GM18498 (cell line): ENCODE measurements at regions not wholly inside any gene's neighbourhood (a gene's known extent, or its start where the extent isn't known, plus 50 kb on each side); places are given as distances from the start of the nearest gene placed in this dataset.

Experiments used
- ATAC-seq: cut with Tn5 transposase; IDR thresholded peaks from one replicate; pipeline ENCODE4 v1.9.1; 2021; ENCODE audit warnings: mild to moderate bottlenecking, moderate library complexity; ENCODE audit not compliant: unreplicated experiment

- ATAC-seq, result no peak
Observed at GRCh38 chr13:21316376-21316775, 139.9 kb downstream of the MRPL57 start.

GRCh38 chr13:21318891-21319532 is 140.1 kb downstream of the ZDHHC20 start:
- no peak for ATAC-seq

- ATAC-seq, result no peak
Observed at GRCh38 chr13:21319869-21320641, 139.0 kb downstream of the ZDHHC20 start.

- no peak for ATAC-seq
Observed at GRCh38 chr13:21320642-21321034, 138.5 kb downstream of the ZDHHC20 start.

- ATAC-seq, result no peak
Observed at GRCh38 chr13:21321269-21321668, 137.8 kb downstream of the ZDHHC20 start.

- no peak for ATAC-seq
Observed at GRCh38 chr13:21322327-21322965, 136.7 kb downstream of the ZDHHC20 start.
